ENCODE measurements at regions not wholly inside any gene's neighbourhood (a gene's known extent, or its start where the extent isn't known, plus 50 kb on each side); places are given as distances from the start of the nearest gene placed in this dataset.

- no peak overlapping the region for H3K27ac ChIP-seq
- H3K4me3 ChIP-seq, result no peak overlapping the region
Measured at GRCh38 chr15:60081976-60082375, 77.9 kb downstream of the FOXB1 start.

GRCh38 chr15:60083318-60083717, 79.2 kb downstream of the FOXB1 start:
- DNase-seq (ENCODE audit: low spot score), result no peak
- Histone ChIP-seq H3K27ac (no peak overlapping the region), H3K4me3 (no peak overlapping the region)
- TF ChIP-seq CTCF (IDR thresholded peaks at IDR 0.05), result no peak

More at GRCh38 chr15:60081976-60082375, 77.9 kb downstream of the FOXB1 start:
- TF ChIP-seq CTCF (IDR thresholded peaks at IDR 0.05), result no peak
- DNase-seq (ENCODE audit: low spot score), result no peak

- Histone ChIP-seq H3K27ac (no peak overlapping the region), H3K4me3 (no peak overlapping the region)
- DNase-seq (ENCODE audit: low spot score), result no peak
- TF ChIP-seq CTCF (IDR thresholded peaks at IDR 0.05), result no peak
Measured at GRCh38 chr15:60086681-60087429, 82.7 kb downstream of the FOXB1 start.

GRCh38 chr15:60087561-60087960, 83.5 kb downstream of the FOXB1 start:
- Histone ChIP-seq H3K4me3 (no peak overlapping the region), H3K27ac (no peak overlapping the region)
- no peak for TF ChIP-seq CTCF (IDR thresholded peaks at IDR 0.05)
- DNase-seq (ENCODE audit: low spot score), result no peak

GRCh38 chr15:60090747-60091146, 86.6 kb downstream of the FOXB1 start:
- no peak for DNase-seq (ENCODE audit: low spot score)
- no peak for TF ChIP-seq CTCF (IDR thresholded peaks at IDR 0.05)
- Histone ChIP-seq H3K27ac (no peak overlapping the region), H3K4me3 (no peak overlapping the region)

GRCh38 chr15:60091157-60091556, 87.0 kb downstream of the FOXB1 start:
- no peak overlapping the region for H3K4me3 ChIP-seq
- no peak overlapping the region for H3K27ac ChIP-seq
- TF ChIP-seq CTCF (IDR thresholded peaks at IDR 0.05), result no peak
- no peak for DNase-seq (ENCODE audit: low spot score)

GRCh38 chr15:60091911-60092310, 87.8 kb downstream of the FOXB1 start:
- TF ChIP-seq CTCF (IDR thresholded peaks at IDR 0.05), result no peak
- no peak for DNase-seq (ENCODE audit: low spot score)
- Histone ChIP-seq H3K4me3 (no peak overlapping the region), H3K27ac (no peak overlapping the region)
